ENCODE measurements at regions not wholly inside any gene's neighbourhood (a gene's known extent, or its start where the extent isn't known, plus 50 kb on each side); places are given as distances from the start of the nearest gene placed in this dataset.

DNA sequence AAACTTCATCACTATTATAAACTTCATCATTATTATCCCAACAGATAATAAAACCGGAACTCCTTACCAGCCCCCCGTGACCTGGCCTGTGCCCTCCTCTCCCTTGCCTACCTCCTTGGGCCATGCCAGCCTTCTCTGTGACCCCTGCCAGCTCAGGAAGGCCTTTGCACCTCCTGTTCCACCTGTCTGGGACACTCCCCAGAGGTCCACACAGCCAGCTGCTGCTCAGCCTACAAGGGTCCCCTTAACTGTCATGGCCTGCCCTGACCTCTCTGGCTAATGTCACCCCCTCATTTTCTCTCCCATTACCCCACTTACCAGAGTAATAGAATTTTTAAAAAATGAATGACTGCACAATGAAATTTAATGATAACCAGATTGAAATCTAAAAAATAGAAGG lies 121.0 kb downstream of the NCOR2 start:
- TF ChIP-seq, protein P1, sequence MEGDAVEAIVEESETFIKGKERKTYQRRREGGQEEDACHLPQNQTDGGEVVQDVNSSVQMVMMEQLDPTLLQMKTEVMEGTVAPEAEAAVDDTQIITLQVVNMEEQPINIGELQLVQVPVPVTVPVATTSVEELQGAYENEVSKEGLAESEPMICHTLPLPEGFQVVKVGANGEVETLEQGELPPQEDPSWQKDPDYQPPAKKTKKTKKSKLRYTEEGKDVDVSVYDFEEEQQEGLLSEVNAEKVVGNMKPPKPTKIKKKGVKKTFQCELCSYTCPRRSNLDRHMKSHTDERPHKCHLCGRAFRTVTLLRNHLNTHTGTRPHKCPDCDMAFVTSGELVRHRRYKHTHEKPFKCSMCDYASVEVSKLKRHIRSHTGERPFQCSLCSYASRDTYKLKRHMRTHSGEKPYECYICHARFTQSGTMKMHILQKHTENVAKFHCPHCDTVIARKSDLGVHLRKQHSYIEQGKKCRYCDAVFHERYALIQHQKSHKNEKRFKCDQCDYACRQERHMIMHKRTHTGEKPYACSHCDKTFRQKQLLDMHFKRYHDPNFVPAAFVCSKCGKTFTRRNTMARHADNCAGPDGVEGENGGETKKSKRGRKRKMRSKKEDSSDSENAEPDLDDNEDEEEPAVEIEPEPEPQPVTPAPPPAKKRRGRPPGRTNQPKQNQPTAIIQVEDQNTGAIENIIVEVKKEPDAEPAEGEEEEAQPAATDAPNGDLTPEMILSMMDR (IDR thresholded peaks at IDR 0.05; ENCODE audit: low read length): no peak
- no peak for TF ChIP-seq EZH2 (IDR thresholded peaks at IDR 0.05; ENCODE audit: borderline replicate concordance, low read length)
